H9 (cell line): ENCODE measurements at regions not wholly inside any gene's neighbourhood (a gene's known extent, or its start where the extent isn't known, plus 50 kb on each side); places are given as distances from the start of the nearest gene placed in this dataset.

Source experiments
- DNase-seq: peaks from one replicate; pipeline ENCODE4 v3.0.0-alpha.2; 2017
- H2AFZ ChIP-seq: one replicate; pipeline ENCODE4 v1.6.1; 2013; ENCODE audit warnings: mild to moderate bottlenecking, low read length, control low read depth, moderate library complexity
- H2AK5ac ChIP-seq: 2 replicates; pipeline ENCODE4 v1.6.1; 2013; ENCODE audit warnings: low read length, control low read depth, mixed read lengths; ENCODE audit not compliant: insufficient read length
- H2BK120ac ChIP-seq: one replicate; pipeline ENCODE4 v1.6.1; 2013; ENCODE audit warnings: low read depth, mild to moderate bottlenecking, low read length, control low read depth, inconsistent platforms; ENCODE audit not compliant: poor library complexity, severe bottlenecking
- H2BK12ac ChIP-seq: 2 replicates; pipeline ENCODE4 v1.6.1; 2013; ENCODE audit warnings: low read length, control low read depth, mixed read lengths, low read depth; ENCODE audit not compliant: insufficient read length
- H2BK15ac ChIP-seq: 2 replicates; pipeline ENCODE4 v1.6.1; 2013; ENCODE audit warnings: low read depth, low read length, control low read depth
- H2BK20ac ChIP-seq: one replicate; pipeline ENCODE4 v1.6.1; 2013; ENCODE audit warnings: low read depth, mild to moderate bottlenecking, low read length, control low read depth, inconsistent platforms; ENCODE audit not compliant: poor library complexity, severe bottlenecking
- H2BK5ac ChIP-seq: 2 replicates; pipeline ENCODE4 v1.6.1; 2013; ENCODE audit warnings: low read length, control low read depth, mixed read lengths; ENCODE audit not compliant: insufficient read length
- H3K14ac ChIP-seq: 2 replicates; pipeline ENCODE4 v1.6.1; 2013; ENCODE audit warnings: low read length, control low read depth; ENCODE audit not compliant: insufficient read depth
- H3K18ac ChIP-seq: 2 replicates; pipeline ENCODE4 v1.6.1; 2013; ENCODE audit warnings: low read depth, mild to moderate bottlenecking, mixed read lengths, low read length, control low read depth; ENCODE audit not compliant: insufficient read length
- H3K23ac ChIP-seq: 2 replicates; pipeline ENCODE4 v1.6.1; 2013; ENCODE audit warnings: low read length, control low read depth, mixed read lengths, low read depth; ENCODE audit not compliant: insufficient read length
- H3K23me2 ChIP-seq: 2 replicates; pipeline ENCODE4 v1.6.1; 2013; ENCODE audit warnings: low read depth, mild to moderate bottlenecking, mixed read lengths, low read length, control low read depth; ENCODE audit not compliant: insufficient read length, poor library complexity, severe bottlenecking
- H3K27ac ChIP-seq: 2 replicates; pipeline ENCODE4 v1.5.1; 2013; ENCODE audit warnings: low read length, control low read depth, mixed read lengths, low read depth; ENCODE audit not compliant: insufficient read length
- H3K27me3 ChIP-seq: 2 replicates; pipeline ENCODE4 v1.6.1; 2013; ENCODE audit warnings: low read length, control low read depth, inconsistent platforms; ENCODE audit not compliant: insufficient read depth
- H3K4ac ChIP-seq: 2 replicates; pipeline ENCODE4 v1.6.1; 2013; ENCODE audit warnings: low read depth, mild to moderate bottlenecking, control low read depth, inconsistent platforms, low read length, moderate library complexity
- H3K4me1 ChIP-seq: 2 replicates; pipeline ENCODE4 v1.6.1; 2013; ENCODE audit warnings: low read length, control low read depth, inconsistent platforms; ENCODE audit not compliant: insufficient read depth
- H3K4me2 ChIP-seq: 2 replicates; pipeline ENCODE4 v1.6.1; 2013; ENCODE audit warnings: low read length, control low read depth, mixed read lengths; ENCODE audit not compliant: insufficient read length, insufficient read depth
- H3K56ac ChIP-seq: 2 replicates; pipeline ENCODE4 v1.6.1; 2013; ENCODE audit warnings: low read depth, mild to moderate bottlenecking, mixed read lengths, low read length, control low read depth; ENCODE audit not compliant: insufficient read length
- H3K79me1 ChIP-seq: 2 replicates; pipeline ENCODE4 v1.6.1; 2013; ENCODE audit warnings: low read depth, mild to moderate bottlenecking, moderate library complexity, low read length, control low read depth, inconsistent platforms; ENCODE audit not compliant: insufficient read depth, poor library complexity, severe bottlenecking
- H3K79me2 ChIP-seq: 2 replicates; pipeline ENCODE4 v1.6.1; 2013; ENCODE audit warnings: low read length, control low read depth, inconsistent platforms; ENCODE audit not compliant: insufficient read depth
- H3K9ac ChIP-seq: 2 replicates; pipeline ENCODE4 v1.6.1; 2013; ENCODE audit warnings: low read length, control low read depth, mixed read lengths; ENCODE audit not compliant: insufficient read length; ENCODE audit errors: extremely low read depth
- H3K9me3 ChIP-seq: one replicate; pipeline ENCODE4 v1.6.1; 2013; ENCODE audit warnings: low read depth, low read length, inconsistent platforms; ENCODE audit not compliant: control insufficient read depth
- H3T11ph ChIP-seq: one replicate; pipeline ENCODE4 v1.6.1; 2013; ENCODE audit warnings: mild to moderate bottlenecking, low read length, control low read depth, inconsistent platforms
- H4K20me1 ChIP-seq: one replicate; pipeline ENCODE4 v1.6.1; 2013; ENCODE audit not compliant: control insufficient read depth, insufficient read length, insufficient read depth
- H4K5ac ChIP-seq: 2 replicates; pipeline ENCODE4 v1.6.1; 2013; ENCODE audit warnings: low read depth, mild to moderate bottlenecking, mixed read lengths, low read length, control low read depth; ENCODE audit not compliant: insufficient read length
- H4K8ac ChIP-seq: replicated peaks from 2 replicates; pipeline ENCODE4 v1.6.1; 2013; ENCODE audit warnings: low read length, control low read depth, mixed read lengths, low read depth; ENCODE audit not compliant: insufficient read length
- H4K91ac ChIP-seq: 2 replicates; pipeline ENCODE4 v1.6.1; 2013; ENCODE audit warnings: low read depth, mild to moderate bottlenecking, moderate library complexity, mixed read lengths, low read length, control low read depth; ENCODE audit not compliant: insufficient read length
- H3K27ac Mint-ChIP-seq, 3 experiments: 2 replicates in 2 of 3; 3 replicates in 1 of 3; pipeline ENCODE4 v1.8.0; 2020 to 2021; ENCODE audit warnings: mixed read lengths in 3 of 3, mild to moderate bottlenecking in 1 of 3, moderate library complexity in 1 of 3
- H3K27me3 Mint-ChIP-seq: 2 replicates; pipeline ENCODE4 v1.8.0; 2021; ENCODE audit warnings: low read depth, mild to moderate bottlenecking, moderate library complexity, mixed read lengths
- H3K36me3 Mint-ChIP-seq, 3 experiments: 2 replicates in 2 of 3; 3 replicates in 1 of 3; pipeline ENCODE4 v1.8.0; 2020 to 2021; ENCODE audit warnings: low read depth in 3 of 3, mixed read lengths in 3 of 3; ENCODE audit not compliant: insufficient read depth in 1 of 3
- H3K4me1 Mint-ChIP-seq, 2 experiments: 2 replicates each; pipeline ENCODE4 v1.8.0; 2020; ENCODE audit warnings: mixed read lengths in 2 of 2
- H3K4me3 Mint-ChIP-seq, 2 experiments: 2 replicates in 1 of 2; 3 replicates in 1 of 2; pipeline ENCODE4 v1.8.0; 2020 to 2021; ENCODE audit warnings: mild to moderate bottlenecking in 2 of 2, mixed read lengths in 2 of 2, moderate library complexity in 1 of 2
- H3K9me3 Mint-ChIP-seq, 2 experiments: 2 replicates in 1 of 2; 3 replicates in 1 of 2; pipeline ENCODE4 v1.8.0; 2020; ENCODE audit warnings: mild to moderate bottlenecking in 2 of 2, mixed read lengths in 2 of 2, moderate library complexity in 1 of 2
- WGBS: extraction: QIAGEN DNeasy Blood & Tissue Kit; methylation state at CpG from one replicate; pipeline ENCODE4 v1.1.7; 2013; ENCODE audit warnings: missing lambda C conversion rate, low lambda C conversion rate, mixed read lengths; ENCODE audit not compliant: insufficient read length; ENCODE audit errors: extremely low coverage; 5-methylcytosine and 5-hydroxymethylcytosine counted together
- TF ChIP-seq, protein P1 (sequence below): fragments of 200-600 bp; sonication (generic); conservative IDR thresholded peaks from 3 replicates; pipeline ENCODE4 v1.8.0; 2021; ENCODE audit warnings: antibody characterized with exemption, mild to moderate bottlenecking

DNA sequence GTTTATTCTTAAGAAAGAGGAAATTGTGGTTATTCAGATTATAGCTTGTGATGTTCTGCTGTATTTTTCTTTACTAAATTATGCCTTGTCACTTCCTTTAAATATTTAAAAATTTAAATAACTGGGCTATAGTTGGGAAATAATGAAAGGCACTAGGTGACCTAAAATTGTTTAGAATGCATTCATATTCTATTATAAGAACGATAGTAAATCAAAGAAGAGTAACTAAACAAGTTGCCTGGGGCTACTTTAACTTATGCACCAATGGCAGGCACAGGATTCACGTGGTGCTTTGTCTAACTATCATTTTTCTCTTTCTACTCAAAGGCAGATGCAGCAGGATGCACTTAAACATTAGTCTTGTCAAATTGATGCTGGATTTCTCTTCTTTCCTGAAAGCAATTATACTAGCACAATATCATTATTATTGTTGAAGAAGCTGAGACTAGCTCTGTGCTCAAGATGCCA, 190.7 kb upstream of the PPFIA2 start:
- H3K4ac ChIP-seq: no peak overlapping the region
- no peak overlapping the region for H3K27ac Mint-ChIP-seq
- H3K79me2 ChIP-seq: no peaks in the 10 kb centered on the region
- H3K9ac ChIP-seq: no peak overlapping the region
- no peak overlapping the region for H3K56ac ChIP-seq
- no peaks in the 10 kb centered on the region for H3K4me1 ChIP-seq
- no peaks in the 10 kb centered on the region for H3K4me1 Mint-ChIP-seq
- H3K23ac ChIP-seq: no peak overlapping the region
- WGBS: no CpG with 5 or more reads among the region's 2 CpGs
- no peaks in the 10 kb centered on the region for H3K9me3 ChIP-seq
- H2AK5ac ChIP-seq: no peak overlapping the region
- H2BK120ac ChIP-seq: no peak overlapping the region
- TF ChIP-seq, protein P1, sequence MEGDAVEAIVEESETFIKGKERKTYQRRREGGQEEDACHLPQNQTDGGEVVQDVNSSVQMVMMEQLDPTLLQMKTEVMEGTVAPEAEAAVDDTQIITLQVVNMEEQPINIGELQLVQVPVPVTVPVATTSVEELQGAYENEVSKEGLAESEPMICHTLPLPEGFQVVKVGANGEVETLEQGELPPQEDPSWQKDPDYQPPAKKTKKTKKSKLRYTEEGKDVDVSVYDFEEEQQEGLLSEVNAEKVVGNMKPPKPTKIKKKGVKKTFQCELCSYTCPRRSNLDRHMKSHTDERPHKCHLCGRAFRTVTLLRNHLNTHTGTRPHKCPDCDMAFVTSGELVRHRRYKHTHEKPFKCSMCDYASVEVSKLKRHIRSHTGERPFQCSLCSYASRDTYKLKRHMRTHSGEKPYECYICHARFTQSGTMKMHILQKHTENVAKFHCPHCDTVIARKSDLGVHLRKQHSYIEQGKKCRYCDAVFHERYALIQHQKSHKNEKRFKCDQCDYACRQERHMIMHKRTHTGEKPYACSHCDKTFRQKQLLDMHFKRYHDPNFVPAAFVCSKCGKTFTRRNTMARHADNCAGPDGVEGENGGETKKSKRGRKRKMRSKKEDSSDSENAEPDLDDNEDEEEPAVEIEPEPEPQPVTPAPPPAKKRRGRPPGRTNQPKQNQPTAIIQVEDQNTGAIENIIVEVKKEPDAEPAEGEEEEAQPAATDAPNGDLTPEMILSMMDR: no peak
- no peak overlapping the region for H3K4me2 ChIP-seq
- H3T11ph ChIP-seq: no peak overlapping the region
- no peak overlapping the region for H4K8ac ChIP-seq
- no peak overlapping the region for H2BK20ac ChIP-seq
- no peak overlapping the region for H2BK5ac ChIP-seq
- no peak for DNase-seq
- no peak overlapping the region for H3K4me3 Mint-ChIP-seq
- H3K36me3 Mint-ChIP-seq: no peaks in the 10 kb centered on the region
- no peaks in the 10 kb centered on the region for H3K9me3 Mint-ChIP-seq
- H2AFZ ChIP-seq: no peak overlapping the region
- no peak overlapping the region for H3K14ac ChIP-seq
- H3K27me3 ChIP-seq: no peaks in the 10 kb centered on the region
- no peak overlapping the region for H3K18ac ChIP-seq
- no peak overlapping the region for H4K91ac ChIP-seq
- H4K5ac ChIP-seq: no peak overlapping the region
- no peak overlapping the region for H2BK15ac ChIP-seq
- H3K23me2 ChIP-seq: no peaks in the 10 kb centered on the region
- no peaks in the 10 kb centered on the region for H3K79me1 ChIP-seq
- no peak overlapping the region for H2BK12ac ChIP-seq
- H3K27ac ChIP-seq: no peak overlapping the region
- H4K20me1 ChIP-seq: no peaks in the 10 kb centered on the region
- no peaks in the 10 kb centered on the region for H3K27me3 Mint-ChIP-seq
